ENCODE measurements at regions not wholly inside any gene's neighbourhood (a gene's known extent, or its start where the extent isn't known, plus 50 kb on each side); places are given as distances from the start of the nearest gene placed in this dataset.

- in situ Hi-C loops (cut with MboI; ENCODE audit: low sequenced_read_pairs) (no loop called here), intact Hi-C loops (cut with micrococcal nuclease) (no loop called here), dilution Hi-C loops (cut with HindIII; ENCODE audit: low sequenced_read_pairs, unreplicated experiment) (no loop called here)
- Histone ChIP-seq H4K8ac (ENCODE audit: low read depth in 2 of 2, low read length in 2 of 2) (no peak overlapping the region), H3K23ac (ENCODE audit: low read depth, low read length) (no peak overlapping the region), H4K5ac (ENCODE audit: low read depth, low read length) (no peak overlapping the region), H2BK120ac (ENCODE audit: low read depth, low read length) (no peak overlapping the region), H2AK9ac (replicated peaks; ENCODE audit: low read depth, low read length, poor library complexity) (no peak overlapping the region), H4K20me1 (ENCODE audit: insufficient read depth, low read length) (no peaks in the 10 kb centered on the region), H2BK5ac (ENCODE audit: low read depth, low read length, poor library complexity, severe bottlenecking) (no peak overlapping the region), H3K4ac (ENCODE audit: low read depth, low read length) (no peak overlapping the region), H2BK20ac (ENCODE audit: low read depth, low read length) (no peak overlapping the region), H4K91ac (ENCODE audit: insufficient read depth, low read depth, low read length) (no peak overlapping the region), H2AK5ac (ENCODE audit: low read depth, low read length) (no peak overlapping the region), H3K9me3 (ENCODE audit: control insufficient read depth, insufficient read depth, low read length) (no peaks in the 10 kb centered on the region), H3K27me3 (ENCODE audit: control insufficient read depth, insufficient read depth, low read length) (no peaks in the 10 kb centered on the region), H2AFZ (replicated peaks; ENCODE audit: low read length, poor library complexity) (no peak overlapping the region), H3K4me2 (ENCODE audit: low read depth, low read length) (no peak overlapping the region), H3K27ac (ENCODE audit: insufficient read depth, low read length) (no peak overlapping the region), H3K4me3 (ENCODE audit: insufficient read depth, low read depth, low read length) (no peak overlapping the region), H3K14ac (replicated peaks; ENCODE audit: low read depth, low read length) (no peak overlapping the region), H3K4me1 (ENCODE audit: control insufficient read depth, insufficient read depth, low read length) (no peaks in the 10 kb centered on the region), H2BK15ac (ENCODE audit: low read depth, low read length) (no peak overlapping the region), H3K9ac (ENCODE audit: low read depth, low read length) (no peak overlapping the region), H3K56ac (ENCODE audit: extremely low read depth, insufficient read depth, low read length) (no peak overlapping the region), H3K9me1 (ENCODE audit: insufficient read depth, low read length) (no peaks in the 10 kb centered on the region), H3K18ac (ENCODE audit: low read depth, low read length) (no peak overlapping the region), H3K36me3 (ENCODE audit: control insufficient read depth, insufficient read depth, low read length) (no peaks in the 10 kb centered on the region), H3K79me1 (ENCODE audit: low read depth in 1 of 2, low read length in 2 of 2) (no peaks in the 10 kb centered on the region)
- DNase-seq (no peak), ATAC-seq (ENCODE audit: low read depth) (no peak)
- ChIA-PET CTCF (no interaction called here), POLR2A (ENCODE audit: unreplicated experiment) (no interaction called here)
- BruUV-seq (replicated peaks), result no TSS peak
- TF ChIP-seq USF2 (IDR thresholded peaks at IDR 0.05; ENCODE audit: low read depth, low read length), result no peak
- no peak for TF ChIP-seq CTCF (conservative IDR thresholded peaks at IDR 0.05; ENCODE audit: low read depth, low read length)
- no peak for TF ChIP-seq RAD21 (IDR thresholded peaks at IDR 0.05; ENCODE audit: low read length)
- TF ChIP-seq SMC3 (IDR thresholded peaks at IDR 0.05; ENCODE audit: low read depth, low read length), result no peak
- no peak for TF ChIP-seq RCOR1 (IDR thresholded peaks at IDR 0.05; ENCODE audit: insufficient replicate concordance, low read length)
- TF ChIP-seq CHD1 (IDR thresholded peaks at IDR 0.05; ENCODE audit: low read depth, low read length), result no peak
- WGBS, 2 experiments (ENCODE audit: extremely low coverage in 2 of 2, insufficient read length in 1 of 2), result no CpG with 5 or more reads among the region's 1 CpG
These were observed 537.8 kb upstream of the FTMT start for GRCh38 chr5:121313886-121314285.

Data from IMR-90 (cell line).